ENCODE measurements at regions not wholly inside any gene's neighbourhood (a gene's known extent, or its start where the extent isn't known, plus 50 kb on each side); places are given as distances from the start of the nearest gene placed in this dataset.

- H3K27ac ChIP-seq: no peak overlapping the region
- no peaks in the 10 kb centered on the region for H3K4me1 ChIP-seq
- intact Hi-C loops (cut with DNase I): no loop called here
- no peaks in the 10 kb centered on the region for H3K36me3 ChIP-seq
- no peaks in the 10 kb centered on the region for H3K27me3 ChIP-seq
- no peak overlapping the region for H3K4me3 ChIP-seq
- no peak for DNase-seq
- WGBS, 2 donors: 63 to 70% methylated on average over 7 of the region's 7 CpGs
- TF ChIP-seq POLR2A (IDR thresholded peaks at IDR 0.05) (no peak), CTCF (IDR thresholded peaks at IDR 0.05) (no peak)
- peaks cover 0 to 10% (median 0%) of the 10 kb centered on the region in 3 donors for H3K9me3 ChIP-seq
Observed at GRCh38 chr4:135316266-135316779, 1114.7 kb upstream of the PABPC4L start.

GRCh38 chr4:135290136-135290535 is 1088.5 kb upstream of the PABPC4L start:
- H3K4me1 ChIP-seq: no peaks in the 10 kb centered on the region
- 63 to 84% methylated on average over 2 of the region's 2 CpGs for WGBS, 2 donors
- H3K27me3 ChIP-seq: no peaks in the 10 kb centered on the region
- no peaks in the 10 kb centered on the region for H3K36me3 ChIP-seq
- intact Hi-C loops (cut with DNase I): no loop called here
- no peak for TF ChIP-seq CTCF (IDR thresholded peaks at IDR 0.05)
- TF ChIP-seq POLR2A (IDR thresholded peaks at IDR 0.05): no peak
- no peak overlapping the region for H3K4me3 ChIP-seq
- no peak overlapping the region for H3K27ac ChIP-seq
- H3K9me3 ChIP-seq: no peaks in the 10 kb centered on the region
- DNase-seq: no peak

GRCh38 chr4:135283934-135284333 is 1082.3 kb upstream of the PABPC4L start:
- intact Hi-C loops (cut with DNase I): no loop called here
- H3K36me3 ChIP-seq: no peaks in the 10 kb centered on the region
- TF ChIP-seq CTCF (IDR thresholded peaks at IDR 0.05) (no peak), POLR2A (IDR thresholded peaks at IDR 0.05) (no peak)

GRCh38 chr4:135282676-135283075 is 1081.1 kb upstream of the PABPC4L start:
- H3K4me3 ChIP-seq: no peak overlapping the region
- no peaks in the 10 kb centered on the region for H3K9me3 ChIP-seq
- no peaks in the 10 kb centered on the region for H3K27me3 ChIP-seq
- intact Hi-C loops (cut with DNase I): no loop called here
- H3K36me3 ChIP-seq: no peaks in the 10 kb centered on the region
- H3K4me1 ChIP-seq: no peaks in the 10 kb centered on the region
- H3K27ac ChIP-seq: no peak overlapping the region
- 85 to 90% methylated on average over 1 of the region's 1 CpG for WGBS, 2 donors
- TF ChIP-seq CTCF (IDR thresholded peaks at IDR 0.05) (no peak), POLR2A (IDR thresholded peaks at IDR 0.05) (no peak)
- no peak for DNase-seq

More at GRCh38 chr4:135283934-135284333, 1082.3 kb upstream of the PABPC4L start:
- H3K27me3 ChIP-seq: no peaks in the 10 kb centered on the region
- no peak overlapping the region for H3K27ac ChIP-seq
- no peaks in the 10 kb centered on the region for H3K9me3 ChIP-seq
- H3K4me3 ChIP-seq: no peak overlapping the region
- no peak for DNase-seq
- H3K4me1 ChIP-seq: no peaks in the 10 kb centered on the region

GRCh38 chr4:135281230-135281629 is 1079.6 kb upstream of the PABPC4L start:
- WGBS, 2 donors: 82 to 84% methylated on average over 3 of the region's 3 CpGs
- intact Hi-C loops (cut with DNase I): no loop called here
- Histone ChIP-seq H3K9me3 (no peaks in the 10 kb centered on the region), H3K27ac (no peak overlapping the region), H3K27me3 (no peaks in the 10 kb centered on the region), H3K36me3 (no peaks in the 10 kb centered on the region), H3K4me1 (no peaks in the 10 kb centered on the region), H3K4me3 (no peak overlapping the region)
- no peak for DNase-seq
- no peak for TF ChIP-seq POLR2A (IDR thresholded peaks at IDR 0.05)
- TF ChIP-seq CTCF (IDR thresholded peaks at IDR 0.05): no peak
